ENCODE measurements at regions not wholly inside any gene's neighbourhood (a gene's known extent, or its start where the extent isn't known, plus 50 kb on each side); places are given as distances from the start of the nearest gene placed in this dataset.

GRCh38 chr5:28737682-28738081, 1699.3 kb upstream of the CDH9 start:
- TF ChIP-seq CTCF (IDR thresholded peaks at IDR 0.05) (no peak), POLR2A (IDR thresholded peaks at IDR 0.05) (no peak)

All from body of pancreas (tissue), 4 donors.